ENCODE measurements at regions not wholly inside any gene's neighbourhood (a gene's known extent, or its start where the extent isn't known, plus 50 kb on each side); places are given as distances from the start of the nearest gene placed in this dataset.

- Histone ChIP-seq H3K4me2 (ENCODE audit: control insufficient read depth, extremely low read depth, insufficient read depth, low read depth, low read length) (no peak overlapping the region), H3K79me2 (ENCODE audit: control insufficient read depth, insufficient read depth, low read length) (no peaks in the 10 kb centered on the region), H3K27me3 (ENCODE audit: control insufficient read depth, extremely low read depth, insufficient read depth, low read length) (no peaks in the 10 kb centered on the region), H3K9me1 (ENCODE audit: control insufficient read depth, extremely low read depth, insufficient read depth, low read length) (no peaks in the 10 kb centered on the region), H3K27ac (ENCODE audit: control insufficient read depth, insufficient read depth, low read length) (no peak overlapping the region), H3K9ac (ENCODE audit: control insufficient read depth, extremely low read depth, insufficient read depth, low read length) (no peak overlapping the region), H4K20me1 (ENCODE audit: control insufficient read depth, extremely low read depth, insufficient read depth, low read length) (no peaks in the 10 kb centered on the region), H3K4me3 (ENCODE audit: control insufficient read depth in 2 of 3, extremely low read depth in 1 of 3, insufficient read depth in 2 of 3, low read depth in 1 of 3, low read length in 3 of 3) (no peak overlapping the region), H2AFZ (ENCODE audit: control insufficient read depth, low read length) (no peak overlapping the region), H3K36me3 (ENCODE audit: control insufficient read depth in 2 of 2, extremely low read depth in 1 of 2, insufficient read depth in 2 of 2, low read length in 2 of 2) (no peaks in the 10 kb centered on the region), H3K4me1 (ENCODE audit: control insufficient read depth, extremely low read depth, insufficient read depth, low read length) (no peaks in the 10 kb centered on the region), H3K9me3 (ENCODE audit: control insufficient read depth, low read depth, low read length) (no peaks in the 10 kb centered on the region)
- DNase-seq (ENCODE audit: low read depth, low spot score) (no peak), FAIRE-seq (no peak)
- TF ChIP-seq EZH2 (IDR thresholded peaks at IDR 0.05; ENCODE audit: low read length), result no peak
- no peak for TF ChIP-seq CTCF (optimal IDR thresholded peaks at IDR 0.05 in 1 of 3, IDR thresholded peaks at IDR 0.05 in 1 of 3, conservative IDR thresholded peaks at IDR 0.05 in 1 of 3; ENCODE audit: extremely low read depth in 1 of 3, insufficient read depth in 2 of 3, low read length in 3 of 3)
- dilution Hi-C loops (cut with MboI; ENCODE audit: extremely low pct_ligation_motif_present, low sequenced_read_pairs), result no loop called here
Observed at GRCh38 chr7:3210531-3210930, 90.5 kb upstream of the SDK1 start.

GRCh38 chr7:3214090-3214413 is 87.0 kb upstream of the SDK1 start:
- dilution Hi-C loops (cut with MboI; ENCODE audit: extremely low pct_ligation_motif_present, low sequenced_read_pairs), result no loop called here
- no peak for FAIRE-seq

More at GRCh38 chr7:3214090-3214413, 87.0 kb upstream of the SDK1 start:
- Histone ChIP-seq H3K36me3 (ENCODE audit: control insufficient read depth in 2 of 2, extremely low read depth in 1 of 2, insufficient read depth in 2 of 2, low read length in 2 of 2) (no peaks in the 10 kb centered on the region), H3K9ac (ENCODE audit: control insufficient read depth, extremely low read depth, insufficient read depth, low read length) (no peak overlapping the region), H3K9me3 (ENCODE audit: control insufficient read depth, low read depth, low read length) (no peaks in the 10 kb centered on the region), H3K4me2 (ENCODE audit: control insufficient read depth, extremely low read depth, insufficient read depth, low read depth, low read length) (no peak overlapping the region), H3K79me2 (ENCODE audit: control insufficient read depth, insufficient read depth, low read length) (no peaks in the 10 kb centered on the region), H3K4me3 (ENCODE audit: control insufficient read depth in 2 of 3, extremely low read depth in 1 of 3, insufficient read depth in 2 of 3, low read depth in 1 of 3, low read length in 3 of 3) (no peak overlapping the region), H2AFZ (ENCODE audit: control insufficient read depth, low read length) (no peak overlapping the region), H3K9me1 (ENCODE audit: control insufficient read depth, extremely low read depth, insufficient read depth, low read length) (no peaks in the 10 kb centered on the region), H3K27ac (ENCODE audit: control insufficient read depth, insufficient read depth, low read length) (no peak overlapping the region), H3K27me3 (ENCODE audit: control insufficient read depth, extremely low read depth, insufficient read depth, low read length) (peaks cover 4% of the 10 kb centered on the region), H4K20me1 (ENCODE audit: control insufficient read depth, extremely low read depth, insufficient read depth, low read length) (no peaks in the 10 kb centered on the region), H3K4me1 (ENCODE audit: control insufficient read depth, extremely low read depth, insufficient read depth, low read length) (no peaks in the 10 kb centered on the region)
- no peak for DNase-seq (ENCODE audit: low read depth, low spot score)
- TF ChIP-seq CTCF (optimal IDR thresholded peaks at IDR 0.05 in 1 of 3, IDR thresholded peaks at IDR 0.05 in 1 of 3, conservative IDR thresholded peaks at IDR 0.05 in 1 of 3; ENCODE audit: extremely low read depth in 1 of 3, insufficient read depth in 2 of 3, low read length in 3 of 3), result no peak
- TF ChIP-seq EZH2 (IDR thresholded peaks at IDR 0.05; ENCODE audit: low read length), result no peak

Data from keratinocyte (primary cell).